ENCODE measurements at regions not wholly inside any gene's neighbourhood (a gene's known extent, or its start where the extent isn't known, plus 50 kb on each side); places are given as distances from the start of the nearest gene placed in this dataset.

- DNase-seq, result no peak
Observed at GRCh38 chr1:232409584-232409983, 220.3 kb downstream of the SIPA1L2 start.

GRCh38 chr1:232407120-232407519 is 222.8 kb downstream of the SIPA1L2 start:
- DNase-seq, result no peak

GRCh38 chr1:232405781-232406180 is 224.2 kb downstream of the SIPA1L2 start:
- DNase-seq, result no peak

- no peak for DNase-seq
Observed at GRCh38 chr1:232404981-232405731, 224.8 kb downstream of the SIPA1L2 start.

GRCh38 chr1:232404227-232404626 is 225.7 kb downstream of the SIPA1L2 start:
- DNase-seq, result no peak

- DNase-seq, result no peak
Observed at GRCh38 chr1:232403017-232403714, 226.8 kb downstream of the SIPA1L2 start.

- peak in 1 of 2 donors; percentile 3 for DNase-seq
Observed at GRCh38 chr1:232398823-232399222, 231.1 kb downstream of the SIPA1L2 start.

GRCh38 chr1:232393444-232394146 is 236.3 kb downstream of the SIPA1L2 start:
- no peak for DNase-seq

GRCh38 chr1:232393010-232393409 is 236.9 kb downstream of the SIPA1L2 start:
- no peak for DNase-seq

GRCh38 chr1:232390590-232390989 is 239.3 kb downstream of the SIPA1L2 start:
- no peak for DNase-seq

GRCh38 chr1:232389744-232390143 is 240.2 kb downstream of the SIPA1L2 start:
- DNase-seq, result no peak

- no peak for DNase-seq
Observed at GRCh38 chr1:232388363-232388762, 241.6 kb downstream of the SIPA1L2 start.

- DNase-seq, result no peak
Observed at GRCh38 chr1:232386721-232387510, 243.0 kb downstream of the SIPA1L2 start.

GRCh38 chr1:232386294-232386693 is 243.6 kb downstream of the SIPA1L2 start:
- DNase-seq, result no peak

- no peak for DNase-seq
Observed at GRCh38 chr1:232385221-232385620, 244.7 kb downstream of the SIPA1L2 start.

GRCh38 chr1:232384171-232384883 is 245.6 kb downstream of the SIPA1L2 start:
- DNase-seq, result no peak

GRCh38 chr1:232383455-232384123 is 246.3 kb downstream of the SIPA1L2 start:
- no peak for DNase-seq

- DNase-seq, result no peak
Observed at GRCh38 chr1:232382671-232383070, 247.3 kb downstream of the SIPA1L2 start.

- no peak for DNase-seq
Observed at GRCh38 chr1:232381394-232382100, 248.4 kb downstream of the SIPA1L2 start.

- DNase-seq, result no peak
Observed at GRCh38 chr1:232380596-232380995, 249.3 kb downstream of the SIPA1L2 start.

GRCh38 chr1:232380131-232380530 is 249.8 kb downstream of the SIPA1L2 start:
- DNase-seq, result no peak

Measured in CD4-positive, alpha-beta T cell treated with Interferon alpha-2 for 1 hour (primary cell).